ENCODE measurements at regions not wholly inside any gene's neighbourhood (a gene's known extent, or its start where the extent isn't known, plus 50 kb on each side); places are given as distances from the start of the nearest gene placed in this dataset.

DNA sequence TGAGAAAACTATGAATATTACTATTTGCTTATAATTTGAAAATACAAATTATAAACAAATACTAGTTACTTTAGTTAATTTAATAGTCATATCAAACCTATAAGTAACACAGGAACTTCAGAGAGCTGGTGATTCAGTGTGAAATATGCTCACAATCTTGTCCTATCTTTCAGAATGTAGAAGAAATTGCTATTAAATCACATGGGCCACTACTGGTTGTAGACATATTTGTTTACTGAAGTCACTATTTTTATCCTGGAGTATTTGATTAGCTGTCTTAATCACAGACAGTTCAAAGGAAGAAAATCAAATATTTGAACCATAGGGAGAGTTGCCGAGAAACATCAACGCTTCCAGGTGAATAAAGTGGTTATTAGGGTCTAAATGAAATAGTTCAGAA lies 187.6 kb upstream of the ANO3 start:
- Histone ChIP-seq H4K20me1 (ENCODE audit: insufficient read depth) (no peaks in the 10 kb centered on the region), H3K9me3 (no peaks in the 10 kb centered on the region), H3K9ac (no peak overlapping the region), H3K4me1 (ENCODE audit: control insufficient read depth in 1 of 2, insufficient read depth in 2 of 2, low read depth in 1 of 2, low read length in 1 of 2) (peaks cover 0 to 7% of the 10 kb centered on the region in 2 experiments; a peak in 2 of 4 replicates), H3K9me2 (no peaks in the 10 kb centered on the region), H3K36me3 (replicated peaks in 1 of 2; ENCODE audit: control insufficient read depth in 1 of 2, insufficient read depth in 2 of 2, low read length in 1 of 2) (no peaks in the 10 kb centered on the region), H3K79me2 (ENCODE audit: insufficient read depth) (no peaks in the 10 kb centered on the region), H3K4me2 (no peak overlapping the region), H2AFZ (ENCODE audit: low read depth) (no peak overlapping the region), H3F3A (replicated peaks; ENCODE audit: insufficient read depth) (no peaks in the 10 kb centered on the region), H3K4me3 (ENCODE audit: low read depth in 2 of 2, low read length in 1 of 2) (no peak overlapping the region), H3K27me3 (ENCODE audit: insufficient read depth) (no peaks in the 10 kb centered on the region), H3K27ac (ENCODE audit: low read depth in 2 of 2, low read length in 1 of 2) (no peak overlapping the region)
- POLR2A ChIA-PET, result no interaction called here
- DNase-seq, result no peak
- WGBS (ENCODE audit: low lambda C conversion rate), result 65% methylated on average over 2 of the region's 2 CpGs
- no peak for TF ChIP-seq CHD2 (IDR thresholded peaks at IDR 0.05; ENCODE audit: low read length, partially characterized antibody)
- no peak for TF ChIP-seq JUND (IDR thresholded peaks at IDR 0.05)
- no peak for TF ChIP-seq CTCF (IDR thresholded peaks at IDR 0.05)
- no peak for TF ChIP-seq IRF3 (IDR thresholded peaks at IDR 0.05; ENCODE audit: low read depth, low read length)
- no peak for TF ChIP-seq NFIC (IDR thresholded peaks at IDR 0.05; ENCODE audit: borderline replicate concordance)
- no peak for TF ChIP-seq FOSL2 (IDR thresholded peaks at IDR 0.05; ENCODE audit: borderline replicate concordance, low read depth)
- TF ChIP-seq EP300 (IDR thresholded peaks at IDR 0.05; ENCODE audit: borderline replicate concordance in 1 of 2, low read depth in 1 of 2, low read length in 1 of 2), result no peak
- no peak for TF ChIP-seq MAX (IDR thresholded peaks at IDR 0.05; ENCODE audit: low read depth)
- TF ChIP-seq EZH2phosphoT487 (IDR thresholded peaks at IDR 0.05; ENCODE audit: borderline replicate concordance, low read depth), result no peak
- TF ChIP-seq GABPA (IDR thresholded peaks at IDR 0.05; ENCODE audit: low read depth), result no peak
- no peak for TF ChIP-seq FOXM1 (IDR thresholded peaks at IDR 0.05; ENCODE audit: low read depth)
- TF ChIP-seq TEAD4 (IDR thresholded peaks at IDR 0.05; ENCODE audit: borderline replicate concordance, insufficient read depth), result no peak
- no peak for TF ChIP-seq SMC3 (IDR thresholded peaks at IDR 0.05; ENCODE audit: low read depth, low read length)
- no peak for TF ChIP-seq MEF2A (IDR thresholded peaks at IDR 0.05; ENCODE audit: borderline replicate concordance, low read depth)
- TF ChIP-seq ZBTB33 (IDR thresholded peaks at IDR 0.05; ENCODE audit: borderline replicate concordance, low read depth), result no peak
- CTCF ChIA-PET, result interaction anchor here (1.7 kb wide), 1 partner anchor 162 kb away, joined by 5 read pairs; no protein-coding TSS in a partner anchor

Measured in SK-N-SH (cell line).